HG02623 (cell line): ENCODE measurements at regions not wholly inside any gene's neighbourhood (a gene's known extent, or its start where the extent isn't known, plus 50 kb on each side); places are given as distances from the start of the nearest gene placed in this dataset.
"Not testable (repeated sequence)": the region's sequence is repeated elsewhere in the genome, so short reads cannot be mapped to it uniquely, and the experiment has no call there.

Experiments
- ATAC-seq: cut with Tn5 transposase; IDR thresholded peaks from one replicate; pipeline ENCODE4 v1.9.1; 2021; ENCODE audit warnings: moderate library complexity; ENCODE audit not compliant: unreplicated experiment

DNA sequence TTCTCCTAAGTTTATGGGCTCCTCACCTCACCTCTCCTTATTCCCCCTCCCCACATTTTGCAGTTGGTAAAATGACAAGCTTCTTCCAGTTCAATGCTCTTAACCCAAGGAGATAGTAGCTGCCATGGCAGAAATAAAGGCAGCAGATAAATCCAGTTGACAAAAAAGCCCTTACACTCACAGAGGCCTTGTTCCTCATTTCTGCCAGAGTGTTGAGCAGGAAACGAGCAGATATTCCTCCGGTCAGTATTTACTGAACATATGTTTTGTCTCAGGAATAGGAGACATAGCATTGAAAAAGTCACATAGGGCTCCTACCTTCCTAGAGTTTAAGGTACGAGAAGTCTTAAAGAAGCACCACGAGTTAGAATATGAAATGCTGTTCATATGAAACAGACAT is 493.7 kb upstream of the TNP1 start:
- no peak for ATAC-seq

DNA sequence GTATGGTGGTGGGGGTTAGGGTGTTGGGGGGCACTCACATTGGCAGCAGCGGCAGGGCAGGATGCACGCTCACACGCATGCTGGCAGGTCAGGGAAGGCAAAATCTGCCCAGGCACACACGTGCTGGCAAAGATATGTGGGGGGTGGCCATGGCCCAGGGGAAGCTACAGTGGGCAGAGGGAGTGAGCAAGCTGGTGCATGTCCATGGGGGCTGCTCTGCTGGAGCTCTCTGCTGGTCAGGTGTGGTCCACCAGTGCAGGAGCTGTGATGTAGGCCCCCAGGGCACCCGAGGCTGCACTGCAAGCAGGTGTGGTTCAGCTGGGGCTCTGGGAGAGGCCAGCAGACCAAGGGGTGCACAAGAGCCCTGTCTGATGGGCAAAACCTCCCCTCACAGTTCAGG is 491.5 kb upstream of the TNP1 start:
- ATAC-seq = no peak

DNA sequence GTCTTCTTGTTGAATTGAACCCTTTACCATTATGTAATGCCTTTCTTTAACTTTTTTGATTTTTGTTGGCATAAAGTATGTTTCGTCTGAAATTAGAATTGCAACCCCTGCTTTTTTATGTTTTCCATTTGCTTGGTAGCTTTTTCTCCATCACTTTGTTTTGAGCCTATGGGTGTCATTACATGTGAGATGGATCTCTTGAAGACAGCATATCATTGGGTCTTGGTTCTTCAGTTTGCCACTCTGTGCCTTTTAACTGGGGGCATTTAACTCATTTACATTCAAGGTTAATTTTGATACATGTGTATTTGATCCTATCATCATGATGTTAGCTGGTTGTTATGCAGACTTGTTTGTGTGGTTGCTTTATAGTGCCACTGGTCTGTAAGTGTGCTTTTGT is 489.4 kb upstream of the TNP1 start:
- ATAC-seq = no peak

DNA sequence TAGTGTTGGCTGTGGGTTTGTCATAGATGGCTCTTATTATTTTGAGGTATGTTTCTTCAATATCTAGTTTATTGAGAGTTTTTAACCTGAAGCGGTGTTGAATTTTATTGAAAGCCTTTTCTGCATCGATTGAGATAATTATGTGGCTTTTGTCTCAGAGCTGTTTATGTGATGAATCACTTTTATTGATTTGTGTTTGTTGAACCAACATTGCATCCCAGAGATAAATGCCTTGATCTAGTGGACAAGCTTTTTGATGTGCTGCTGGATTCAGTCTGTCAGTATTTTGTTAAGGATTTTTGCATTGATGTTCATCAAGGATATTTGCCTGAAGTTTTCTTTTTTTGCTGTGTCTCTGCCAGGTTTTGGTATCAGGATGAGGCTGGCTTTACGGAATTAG is 487.8 kb upstream of the TNP1 start:
- ATAC-seq = not testable (repeated sequence)

DNA sequence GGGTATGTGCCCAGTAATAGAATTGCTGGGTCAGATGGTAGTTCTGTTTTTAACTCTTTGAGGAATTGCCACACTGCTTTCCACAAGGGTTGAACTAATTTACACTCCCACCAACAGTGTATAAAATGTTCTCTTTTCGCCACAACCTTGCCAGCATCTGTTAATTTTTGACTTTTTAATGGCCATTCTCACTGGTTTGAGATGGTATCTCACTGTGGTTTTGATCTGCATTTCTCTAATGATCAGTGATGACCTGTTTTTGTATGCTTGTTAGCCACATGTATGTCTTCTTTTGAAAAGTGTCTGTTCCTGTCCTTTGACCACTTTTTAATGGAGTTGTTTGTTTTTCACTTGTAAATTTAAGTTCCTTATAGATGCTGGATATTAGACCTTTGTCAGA is 486.2 kb upstream of the TNP1 start:
- not testable (repeated sequence) for ATAC-seq

GRCh38 chr2:217340899-217341298 is 481.0 kb upstream of the TNP1 start:
- ATAC-seq = no peak

- no peak for ATAC-seq
These were observed 480.3 kb upstream of the TNP1 start for GRCh38 chr2:217340176-217340575.

DNA sequence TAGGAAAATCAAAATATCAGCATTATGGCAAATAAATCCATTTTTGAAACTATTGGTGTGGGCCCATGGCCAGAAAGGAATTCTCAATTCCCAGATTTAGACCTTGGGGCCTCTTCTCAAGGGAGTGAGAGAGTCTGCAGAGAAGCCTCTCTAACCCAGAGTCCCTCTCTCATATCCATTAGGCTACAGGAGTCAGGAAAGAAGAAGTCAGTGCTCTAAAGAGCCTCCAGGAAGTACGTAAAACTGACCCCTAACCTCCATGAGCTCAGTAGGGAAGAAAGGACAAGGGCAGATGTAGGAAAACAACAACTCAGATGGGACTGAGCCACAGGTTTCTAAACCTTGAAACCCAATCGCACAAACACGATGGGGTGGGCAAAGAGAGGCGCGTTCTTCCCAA is 479.9 kb upstream of the TNP1 start:
- no peak for ATAC-seq

- ATAC-seq = no peak
These were observed 478.5 kb upstream of the TNP1 start for GRCh38 chr2:217338306-217338916.

- no peak for ATAC-seq
These were observed 477.9 kb upstream of the TNP1 start for GRCh38 chr2:217337771-217338170.

GRCh38 chr2:217336694-217337093 is 476.8 kb upstream of the TNP1 start:
- ATAC-seq = no peak

- no peak for ATAC-seq
These were observed 475.6 kb upstream of the TNP1 start for GRCh38 chr2:217335341-217335966.

GRCh38 chr2:217334561-217334960 is 474.7 kb upstream of the TNP1 start:
- no peak for ATAC-seq

DNA sequence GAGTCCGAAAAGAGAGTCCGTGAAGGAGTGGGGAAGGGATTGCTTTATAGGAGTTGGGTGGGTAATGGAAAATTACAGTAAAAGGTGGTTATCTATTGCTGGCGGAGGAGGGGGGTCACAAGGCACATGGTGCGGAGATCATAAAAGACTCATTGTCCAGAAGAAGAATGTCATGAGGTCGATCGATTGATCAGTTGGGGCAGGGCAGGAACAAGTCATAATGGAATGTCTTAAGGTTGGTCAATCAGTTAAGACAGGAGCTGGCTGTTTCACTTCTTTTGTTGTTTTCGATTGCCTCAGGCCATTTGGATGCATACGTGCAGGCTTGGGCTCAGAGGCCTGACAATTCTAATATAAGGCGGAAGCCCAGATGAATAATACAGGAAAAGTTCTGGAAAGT is 473.0 kb upstream of the TNP1 start:
- ATAC-seq = no peak

- ATAC-seq = no peak
These were observed 472.5 kb upstream of the TNP1 start for GRCh38 chr2:217332417-217332791.

GRCh38 chr2:217331523-217332416 is 471.9 kb upstream of the TNP1 start:
- ATAC-seq = no peak

DNA sequence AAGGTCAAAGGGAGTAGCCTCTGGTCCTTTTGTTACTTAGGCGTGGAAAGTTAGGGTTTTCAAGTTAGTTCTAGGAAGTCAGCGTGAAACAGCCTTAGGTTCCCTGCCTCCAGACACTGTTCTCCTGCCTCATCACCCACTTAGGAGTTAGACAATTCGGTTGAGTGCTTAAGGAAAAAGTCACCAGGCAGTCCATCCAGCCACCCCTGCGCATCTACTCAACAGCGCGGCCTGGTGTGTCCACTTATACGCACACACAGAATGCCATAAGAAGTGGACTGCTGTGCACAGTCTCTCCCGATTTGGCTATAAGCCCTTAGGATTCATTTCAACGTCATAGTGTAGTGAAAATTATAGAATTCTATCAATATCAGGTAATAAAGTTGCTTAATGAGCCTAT is 470.8 kb upstream of the TNP1 start:
- no peak for ATAC-seq

GRCh38 chr2:217329023-217329431 is 469.2 kb upstream of the TNP1 start:
- no peak for ATAC-seq

DNA sequence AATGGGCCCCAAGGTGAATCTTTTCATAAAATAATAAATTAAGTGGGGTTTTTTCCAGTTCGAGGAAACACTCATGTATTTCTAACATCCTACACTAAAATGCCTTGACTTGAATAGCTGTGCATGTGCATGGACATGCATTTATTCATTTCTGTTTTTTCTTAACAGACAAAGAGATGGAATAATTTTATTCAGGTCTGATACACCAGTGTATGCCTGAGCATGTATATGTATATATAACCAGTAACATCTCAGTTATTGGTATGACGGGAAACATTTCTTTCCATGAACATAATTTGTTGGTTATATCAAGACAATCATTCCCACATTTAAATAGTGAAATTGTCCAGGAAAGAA is 468.7 kb upstream of the TNP1 start:
- ATAC-seq = no peak

DNA sequence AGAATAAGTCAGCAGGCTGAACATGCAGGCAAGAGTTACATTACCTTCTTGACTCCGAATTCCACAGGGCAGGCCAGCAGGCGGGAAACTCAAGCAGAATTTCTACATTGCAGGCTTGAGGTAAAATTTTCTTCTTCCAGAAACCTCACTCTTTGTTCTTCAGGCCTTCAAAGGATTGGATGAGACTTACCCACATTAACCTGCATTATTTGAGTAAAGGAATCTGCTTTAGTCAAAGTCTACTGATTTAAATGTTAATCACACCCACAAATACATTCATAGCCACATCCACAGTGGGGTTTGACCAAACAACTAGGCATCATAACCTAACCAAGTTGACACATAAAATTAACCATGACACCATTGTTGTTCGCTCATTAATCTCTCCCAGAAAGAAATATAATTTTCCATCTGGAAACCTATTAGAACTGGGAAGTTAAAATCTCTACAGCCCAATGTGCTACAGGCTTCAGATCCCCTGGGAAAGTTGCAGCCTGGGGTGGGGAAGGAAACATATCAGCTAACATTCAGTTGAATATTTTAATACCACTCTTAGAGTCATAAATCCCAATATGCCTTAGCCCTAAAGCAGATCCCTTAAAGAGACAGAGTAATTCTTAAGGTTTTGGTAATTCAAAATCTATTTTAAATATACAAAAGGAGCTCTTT is 468.2 kb upstream of the TNP1 start:
- no peak for ATAC-seq

DNA sequence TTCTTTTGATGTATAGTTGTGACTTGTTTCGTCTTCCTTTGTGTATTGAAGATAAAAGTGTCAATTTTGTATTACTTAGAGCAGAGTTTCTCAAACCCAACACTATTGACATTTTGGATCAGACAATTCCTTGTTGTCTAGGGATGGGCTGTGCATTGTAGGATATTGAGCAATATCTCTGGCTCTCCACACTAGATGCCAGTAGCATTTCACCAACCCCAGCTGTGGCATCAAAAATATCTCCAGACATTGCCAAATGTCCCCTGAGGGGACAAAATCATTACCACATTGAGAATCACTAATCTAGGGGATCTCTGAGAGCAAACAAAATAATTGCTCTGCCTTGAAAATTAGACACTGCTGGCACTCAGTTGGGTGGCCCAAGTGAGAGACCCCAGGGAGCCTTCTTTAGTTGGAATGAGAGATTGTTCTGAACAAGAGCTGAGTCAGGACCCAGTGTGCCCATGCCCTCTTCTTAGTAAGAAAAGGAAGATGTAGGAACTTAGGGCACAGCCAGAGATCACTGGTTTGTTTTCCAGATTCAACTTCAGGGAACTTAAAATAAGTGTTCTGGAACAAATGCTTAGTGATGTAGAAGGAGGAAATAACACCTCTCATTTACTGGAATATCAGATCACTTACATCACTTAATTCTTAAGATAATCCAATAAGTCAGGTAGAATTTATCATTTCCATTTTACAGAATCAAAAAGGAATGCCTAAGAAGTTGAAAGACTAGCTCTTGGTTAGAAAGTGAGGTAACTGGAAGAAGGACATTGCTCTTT is 466.6 kb upstream of the TNP1 start:
- ATAC-seq = no peak
